ENCODE measurements at regions not wholly inside any gene's neighbourhood (a gene's known extent, or its start where the extent isn't known, plus 50 kb on each side); places are given as distances from the start of the nearest gene placed in this dataset.
"Not testable (repeated sequence)": the region's sequence is repeated elsewhere in the genome, so short reads cannot be mapped to it uniquely, and the experiment has no call there.

GRCh38 chr6:164962805-164963204 is 346.6 kb downstream of the C6orf118 start:
- no peaks in the 10 kb centered on the region for H3K79me2 ChIP-seq (ENCODE audit: insufficient read depth, low read length)
- H3K4me2 ChIP-seq (ENCODE audit: low read length), result no peak overlapping the region
- H3K36me3 ChIP-seq (ENCODE audit: insufficient read depth, low read length), result no peaks in the 10 kb centered on the region
- no peaks in the 10 kb centered on the region for H3K4me1 ChIP-seq (ENCODE audit: insufficient read depth, low read length)
- DNase-seq (ENCODE audit: low read depth) (no peak), FAIRE-seq (no peak)
- no peak overlapping the region for H3K9ac ChIP-seq (ENCODE audit: low read length)
- no peaks in the 10 kb centered on the region for H4K20me1 ChIP-seq (ENCODE audit: insufficient read depth, low read length)
- no peaks in the 10 kb centered on the region for H3K27me3 ChIP-seq (ENCODE audit: insufficient read depth, low read length)
- no peak overlapping the region for H3K27ac ChIP-seq (ENCODE audit: low read depth, low read length)
- no peak for TF ChIP-seq EZH2 (IDR thresholded peaks at IDR 0.05; ENCODE audit: insufficient read depth, low read length)
- no peak for TF ChIP-seq CTCF (IDR thresholded peaks at IDR 0.05; ENCODE audit: insufficient read depth, low read depth, low read length)
- Mint-ChIP-seq H3K36me3 (ENCODE audit: low read depth, unreplicated experiment) (no peaks in the 10 kb centered on the region), H3K4me3 (ENCODE audit: unreplicated experiment) (no peak overlapping the region), H3K27me3 (ENCODE audit: low read depth, unreplicated experiment) (no peaks in the 10 kb centered on the region), H3K4me1 (ENCODE audit: low read depth, unreplicated experiment) (no peaks in the 10 kb centered on the region), H3K27ac (ENCODE audit: unreplicated experiment) (no peak overlapping the region), H3K9me3 (ENCODE audit: unreplicated experiment) (no peaks in the 10 kb centered on the region)
- H2AFZ ChIP-seq (ENCODE audit: low read depth, low read length), result no peak overlapping the region
- H3K4me3 ChIP-seq (ENCODE audit: insufficient read depth, low read depth, low read length), result no peak overlapping the region
- no peaks in the 10 kb centered on the region for H3K9me3 ChIP-seq (ENCODE audit: insufficient read depth, low read depth, low read length)

- Mint-ChIP-seq H3K27me3 (ENCODE audit: low read depth, unreplicated experiment) (no peaks in the 10 kb centered on the region), H3K9me3 (ENCODE audit: unreplicated experiment) (peaks cover 3% of the 10 kb centered on the region), H3K4me3 (ENCODE audit: unreplicated experiment) (no peak overlapping the region), H3K4me1 (ENCODE audit: low read depth, unreplicated experiment) (no peaks in the 10 kb centered on the region), H3K27ac (ENCODE audit: unreplicated experiment) (no peak overlapping the region), H3K36me3 (ENCODE audit: low read depth, unreplicated experiment) (no peaks in the 10 kb centered on the region)
- Histone ChIP-seq H3K9ac (ENCODE audit: low read length) (no peak overlapping the region), H2AFZ (ENCODE audit: low read depth, low read length) (no peak overlapping the region), H3K27ac (ENCODE audit: low read depth, low read length) (no peak overlapping the region), H4K20me1 (ENCODE audit: insufficient read depth, low read length) (no peaks in the 10 kb centered on the region), H3K79me2 (ENCODE audit: insufficient read depth, low read length) (no peaks in the 10 kb centered on the region), H3K36me3 (ENCODE audit: insufficient read depth, low read length) (no peaks in the 10 kb centered on the region), H3K9me3 (ENCODE audit: insufficient read depth, low read depth, low read length) (no peaks in the 10 kb centered on the region), H3K4me2 (ENCODE audit: low read length) (no peak overlapping the region), H3K27me3 (ENCODE audit: insufficient read depth, low read length) (no peaks in the 10 kb centered on the region), H3K4me3 (ENCODE audit: insufficient read depth, low read depth, low read length) (no peak overlapping the region), H3K4me1 (ENCODE audit: insufficient read depth, low read length) (no peaks in the 10 kb centered on the region)
- FAIRE-seq (no peak), DNase-seq (ENCODE audit: low read depth) (no peak)
- TF ChIP-seq EZH2 (IDR thresholded peaks at IDR 0.05; ENCODE audit: insufficient read depth, low read length) (no peak), CTCF (IDR thresholded peaks at IDR 0.05; ENCODE audit: insufficient read depth, low read depth, low read length) (no peak)
These were observed 362.2 kb downstream of the C6orf118 start for GRCh38 chr6:164947164-164947563.

- H3K27me3 ChIP-seq (ENCODE audit: insufficient read depth, low read length), result no peaks in the 10 kb centered on the region
- H3K36me3 ChIP-seq (ENCODE audit: insufficient read depth, low read length), result no peaks in the 10 kb centered on the region
- H3K9ac ChIP-seq (ENCODE audit: low read length), result no peak overlapping the region
- H3K79me2 ChIP-seq (ENCODE audit: insufficient read depth, low read length), result no peaks in the 10 kb centered on the region
- no peak overlapping the region for H3K4me3 ChIP-seq (ENCODE audit: insufficient read depth, low read depth, low read length)
- H3K36me3 Mint-ChIP-seq (ENCODE audit: low read depth, unreplicated experiment), result no peaks in the 10 kb centered on the region
- H3K27ac Mint-ChIP-seq (ENCODE audit: unreplicated experiment), result no peak overlapping the region
- no peak for DNase-seq (ENCODE audit: low read depth)
- H2AFZ ChIP-seq (ENCODE audit: low read depth, low read length), result no peak overlapping the region
- no peak overlapping the region for H3K4me3 Mint-ChIP-seq (ENCODE audit: unreplicated experiment)
- no peak overlapping the region for H3K27ac ChIP-seq (ENCODE audit: low read depth, low read length)
- no peaks in the 10 kb centered on the region for H3K4me1 ChIP-seq (ENCODE audit: insufficient read depth, low read length)
- no peaks in the 10 kb centered on the region for H3K9me3 ChIP-seq (ENCODE audit: insufficient read depth, low read depth, low read length)
- FAIRE-seq, result no peak
- no peaks in the 10 kb centered on the region for H3K4me1 Mint-ChIP-seq (ENCODE audit: low read depth, unreplicated experiment)
- TF ChIP-seq CTCF (IDR thresholded peaks at IDR 0.05; ENCODE audit: insufficient read depth, low read depth, low read length) (no peak), EZH2 (IDR thresholded peaks at IDR 0.05; ENCODE audit: insufficient read depth, low read length) (no peak)
- no peak overlapping the region for H3K4me2 ChIP-seq (ENCODE audit: low read length)
- no peaks in the 10 kb centered on the region for H3K9me3 Mint-ChIP-seq (ENCODE audit: unreplicated experiment)
- H4K20me1 ChIP-seq (ENCODE audit: insufficient read depth, low read length), result no peaks in the 10 kb centered on the region
- H3K27me3 Mint-ChIP-seq (ENCODE audit: low read depth, unreplicated experiment), result no peaks in the 10 kb centered on the region
These were observed 367.1 kb downstream of the C6orf118 start for GRCh38 chr6:164942271-164942670.

- H3K9ac ChIP-seq (ENCODE audit: low read length); H3K79me2 ChIP-seq (ENCODE audit: insufficient read depth, low read length); H3K9me3 ChIP-seq (ENCODE audit: insufficient read depth, low read depth, low read length); H3K9me3 Mint-ChIP-seq (ENCODE audit: unreplicated experiment); H3K4me3 Mint-ChIP-seq (ENCODE audit: unreplicated experiment); H3K4me3 ChIP-seq (ENCODE audit: insufficient read depth, low read depth, low read length); H3K36me3 Mint-ChIP-seq (ENCODE audit: low read depth, unreplicated experiment); H3K4me2 ChIP-seq (ENCODE audit: low read length); H3K36me3 ChIP-seq (ENCODE audit: insufficient read depth, low read length); FAIRE-seq; H4K20me1 ChIP-seq (ENCODE audit: insufficient read depth, low read length); H3K4me1 Mint-ChIP-seq (ENCODE audit: low read depth, unreplicated experiment); H3K4me1 ChIP-seq (ENCODE audit: insufficient read depth, low read length); H3K27me3 ChIP-seq (ENCODE audit: insufficient read depth, low read length); H3K27me3 Mint-ChIP-seq (ENCODE audit: low read depth, unreplicated experiment); DNase-seq (ENCODE audit: low read depth); H3K27ac ChIP-seq (ENCODE audit: low read depth, low read length); H2AFZ ChIP-seq (ENCODE audit: low read depth, low read length); H3K27ac Mint-ChIP-seq (ENCODE audit: unreplicated experiment): not testable (repeated sequence)
These were observed 376.1 kb downstream of the C6orf118 start for GRCh38 chr6:164933238-164933794.
